HL-60 (cell line): ENCODE measurements at regions not wholly inside any gene's neighbourhood (a gene's known extent, or its start where the extent isn't known, plus 50 kb on each side); places are given as distances from the start of the nearest gene placed in this dataset.

Experiments
- DNase-seq, 2 experiments: peaks; one replicate each; pipeline ENCODE4 v3.0.0-alpha.2; 2010 to 2020; ENCODE audit warnings: low read depth in 1 of 2, low spot score in 1 of 2
- H3K27ac ChIP-seq: fragments of 250-450 bp; sonication (Bioruptor Pico); replicated peaks from 2 replicates; pipeline ENCODE4 v1.5.1; 2020; ENCODE audit warnings: mild to moderate bottlenecking, moderate library complexity
- H3K27me3 ChIP-seq: fragments of 250-450 bp; sonication (Bioruptor Pico); 2 replicates; pipeline ENCODE4 v1.5.1; 2021; ENCODE audit warnings: mild to moderate bottlenecking, moderate library complexity; ENCODE audit not compliant: insufficient read depth, poor library complexity, severe bottlenecking
- H3K4me3 ChIP-seq: replicated peaks from 2 replicates; pipeline ENCODE4 v1.5.1; 2011; ENCODE audit warnings: mild to moderate bottlenecking, control low read depth, low read length; ENCODE audit not compliant: insufficient read depth
- CTCF ChIP-seq: IDR thresholded peaks from one replicate; pipeline ENCODE4 v1.5.1; 2011; ENCODE audit warnings: low read length, control low read depth, inconsistent platforms; ENCODE audit not compliant: insufficient read depth
- GABPA ChIP-seq: IDR thresholded peaks from 2 replicates; pipeline ENCODE4 v1.6.1; 2012; ENCODE audit warnings: low read depth
- POLR2AphosphoS5 ChIP-seq: IDR thresholded peaks from 2 replicates; pipeline ENCODE4 v1.6.1; 2012; ENCODE audit warnings: low read depth
- REST ChIP-seq: IDR thresholded peaks from 2 replicates; pipeline ENCODE4 v1.6.1; 2012; ENCODE audit warnings: low read depth; ENCODE audit not compliant: insufficient replicate concordance
- SPI1 ChIP-seq: IDR thresholded peaks from 2 replicates; pipeline ENCODE4 v1.6.1; 2012; ENCODE audit warnings: low read depth, mild to moderate bottlenecking, borderline replicate concordance

- no peak for TF ChIP-seq CTCF
- TF ChIP-seq GABPA: no peak
- no peak for TF ChIP-seq REST
- TF ChIP-seq SPI1: no peak
- TF ChIP-seq POLR2AphosphoS5: no peak
- Histone ChIP-seq H3K4me3 (no peak overlapping the region), H3K27me3 (no peaks in the 10 kb centered on the region)
Measured at GRCh38 chr16:16905850-16906249, 526.9 kb downstream of the NPIPA7 start.

GRCh38 chr16:16907089-16907488 lies 528.1 kb downstream of the NPIPA7 start:
- Histone ChIP-seq H3K27ac (no peak overlapping the region), H3K4me3 (no peak overlapping the region), H3K27me3 (no peaks in the 10 kb centered on the region)
- TF ChIP-seq SPI1 (no peak), GABPA (no peak), REST (no peak), POLR2AphosphoS5 (no peak), CTCF (no peak)
- no peak for DNase-seq

More at GRCh38 chr16:16905850-16906249, 526.9 kb downstream of the NPIPA7 start:
- H3K27ac ChIP-seq: no peak overlapping the region
- no peak for DNase-seq

- Histone ChIP-seq H3K27me3 (no peaks in the 10 kb centered on the region), H3K4me3 (no peak overlapping the region), H3K27ac (no peak overlapping the region)
- DNase-seq: no peak
- no peak for TF ChIP-seq SPI1
- no peak for TF ChIP-seq REST
- no peak for TF ChIP-seq POLR2AphosphoS5
Measured at GRCh38 chr16:16908077-16908476, 529.1 kb downstream of the NPIPA7 start.
